HG02588 (cell line): ENCODE measurements at regions not wholly inside any gene's neighbourhood (a gene's known extent, or its start where the extent isn't known, plus 50 kb on each side); places are given as distances from the start of the nearest gene placed in this dataset.
A peak's percentile ranks its signal among the peaks of the same experiment; 100 is the strongest.
"Not testable (repeated sequence)": the region's sequence is repeated elsewhere in the genome, so short reads cannot be mapped to it uniquely, and the experiment has no call there.

Source experiments
- ATAC-seq: cut with Tn5 transposase; IDR thresholded peaks from one replicate; pipeline ENCODE4 v1.9.1; 2021; ENCODE audit warnings: mild to moderate bottlenecking, moderate library complexity; ENCODE audit not compliant: unreplicated experiment

GRCh38 chr2:223283329-223283728 is 231.3 kb downstream of the KCNE4 start:
- no peak for ATAC-seq

GRCh38 chr2:223283771-223284170 is 231.8 kb downstream of the KCNE4 start:
- no peak for ATAC-seq

GRCh38 chr2:223285370-223286265 is 233.6 kb downstream of the KCNE4 start:
- no peak for ATAC-seq

GRCh38 chr2:223294756-223295155 is 242.8 kb downstream of the KCNE4 start:
- no peak for ATAC-seq

GRCh38 chr2:223297788-223298187 is 245.8 kb downstream of the KCNE4 start:
- no peak for ATAC-seq

- ATAC-seq: not testable (repeated sequence)
Measured at GRCh38 chr2:223298329-223298728, 246.3 kb downstream of the KCNE4 start.

GRCh38 chr2:223300326-223300725 is 248.3 kb downstream of the KCNE4 start:
- ATAC-seq: no peak

- ATAC-seq: peak; percentile 57
Measured at GRCh38 chr2:223306371-223306770, 254.4 kb downstream of the KCNE4 start.

GRCh38 chr2:223311889-223312680 is 260.1 kb downstream of the KCNE4 start:
- no peak for ATAC-seq

- ATAC-seq: no peak
Measured at GRCh38 chr2:223313101-223313500, 261.1 kb downstream of the KCNE4 start.

GRCh38 chr2:223314811-223315210 is 262.8 kb downstream of the KCNE4 start:
- no peak for ATAC-seq

- ATAC-seq: no peak
Measured at GRCh38 chr2:223315813-223316212, 263.8 kb downstream of the KCNE4 start.

- ATAC-seq: no peak
Measured at GRCh38 chr2:223316342-223316741, 264.4 kb downstream of the KCNE4 start.

GRCh38 chr2:223319601-223320000 is 267.6 kb downstream of the KCNE4 start:
- ATAC-seq: no peak

- ATAC-seq: no peak
Measured at GRCh38 chr2:223324402-223324801, 272.4 kb downstream of the KCNE4 start.

GRCh38 chr2:223328578-223328977 is 273.6 kb downstream of the SCG2 start:
- ATAC-seq: no peak

GRCh38 chr2:223330747-223331146 is 271.4 kb downstream of the SCG2 start:
- not testable (repeated sequence) for ATAC-seq

- no peak for ATAC-seq
Measured at GRCh38 chr2:223338016-223338415, 264.1 kb downstream of the SCG2 start.

- no peak for ATAC-seq
Measured at GRCh38 chr2:223357076-223357475, 245.1 kb downstream of the SCG2 start.

- no peak for ATAC-seq
Measured at GRCh38 chr2:223363085-223363484, 239.1 kb downstream of the SCG2 start.

- ATAC-seq: no peak
Measured at GRCh38 chr2:223365158-223365679, 236.9 kb downstream of the SCG2 start.

- ATAC-seq: no peak
Measured at GRCh38 chr2:223366566-223366965, 235.6 kb downstream of the SCG2 start.
